ENCODE measurements at regions not wholly inside any gene's neighbourhood (a gene's known extent, or its start where the extent isn't known, plus 50 kb on each side); places are given as distances from the start of the nearest gene placed in this dataset.

DNA sequence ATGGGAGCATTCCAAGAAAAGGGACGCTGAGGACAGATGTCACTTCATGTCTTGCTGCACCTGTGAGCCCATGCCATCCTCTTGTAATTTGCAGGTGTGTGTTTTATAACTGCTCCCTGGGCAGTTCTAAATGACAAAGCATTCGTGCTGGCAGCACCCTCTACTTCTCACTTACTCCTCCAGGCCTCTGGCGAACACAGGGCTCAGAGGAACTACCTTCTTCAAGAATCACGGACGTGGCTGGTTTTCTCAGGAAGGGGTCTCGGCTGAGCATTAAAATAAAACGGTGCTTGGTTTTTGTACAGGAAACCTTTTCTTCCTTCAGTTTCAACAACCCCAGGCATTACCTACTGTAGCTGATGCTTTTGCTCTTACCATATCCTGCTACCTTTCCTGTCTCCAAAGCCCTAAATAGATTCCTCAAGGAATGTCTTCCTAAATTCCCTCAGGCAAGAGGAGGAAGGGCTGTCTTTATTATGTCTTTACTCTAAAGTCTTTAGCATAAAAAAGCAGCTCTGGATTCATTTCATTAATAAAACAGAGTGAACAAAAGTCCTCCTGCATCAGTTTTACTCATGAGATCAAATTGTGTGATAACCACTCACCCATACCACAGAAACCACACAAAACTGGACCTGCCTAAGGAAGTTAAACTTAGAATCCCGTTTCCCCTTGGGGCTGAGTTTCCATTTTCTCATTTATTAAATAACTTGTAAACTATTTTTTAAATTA lies 79.0 kb upstream of the MAP10 start:
- no peak for TF ChIP-seq POLR2A (IDR thresholded peaks at IDR 0.05)
- TF ChIP-seq, protein P1, sequence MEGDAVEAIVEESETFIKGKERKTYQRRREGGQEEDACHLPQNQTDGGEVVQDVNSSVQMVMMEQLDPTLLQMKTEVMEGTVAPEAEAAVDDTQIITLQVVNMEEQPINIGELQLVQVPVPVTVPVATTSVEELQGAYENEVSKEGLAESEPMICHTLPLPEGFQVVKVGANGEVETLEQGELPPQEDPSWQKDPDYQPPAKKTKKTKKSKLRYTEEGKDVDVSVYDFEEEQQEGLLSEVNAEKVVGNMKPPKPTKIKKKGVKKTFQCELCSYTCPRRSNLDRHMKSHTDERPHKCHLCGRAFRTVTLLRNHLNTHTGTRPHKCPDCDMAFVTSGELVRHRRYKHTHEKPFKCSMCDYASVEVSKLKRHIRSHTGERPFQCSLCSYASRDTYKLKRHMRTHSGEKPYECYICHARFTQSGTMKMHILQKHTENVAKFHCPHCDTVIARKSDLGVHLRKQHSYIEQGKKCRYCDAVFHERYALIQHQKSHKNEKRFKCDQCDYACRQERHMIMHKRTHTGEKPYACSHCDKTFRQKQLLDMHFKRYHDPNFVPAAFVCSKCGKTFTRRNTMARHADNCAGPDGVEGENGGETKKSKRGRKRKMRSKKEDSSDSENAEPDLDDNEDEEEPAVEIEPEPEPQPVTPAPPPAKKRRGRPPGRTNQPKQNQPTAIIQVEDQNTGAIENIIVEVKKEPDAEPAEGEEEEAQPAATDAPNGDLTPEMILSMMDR (IDR thresholded peaks at IDR 0.05): no peak
